ENCODE measurements at regions not wholly inside any gene's neighbourhood (a gene's known extent, or its start where the extent isn't known, plus 50 kb on each side); places are given as distances from the start of the nearest gene placed in this dataset.

- Histone ChIP-seq H3K4me3 (no peak overlapping the region), H3K27me3 (ENCODE audit: insufficient read depth, low read depth) (no peaks in the 10 kb centered on the region), H3K79me2 (ENCODE audit: low read depth) (no peaks in the 10 kb centered on the region), H3K9me2 (ENCODE audit: insufficient read depth) (no peaks in the 10 kb centered on the region), H2AFZ (no peak overlapping the region), H3K36me3 (ENCODE audit: low read depth) (no peaks in the 10 kb centered on the region), H3F3A (ENCODE audit: insufficient read depth, low read depth) (no peaks in the 10 kb centered on the region), H3K4me1 (replicated peaks; ENCODE audit: insufficient read depth) (no peaks in the 10 kb centered on the region), H3K9me3 (ENCODE audit: insufficient read depth, low read depth) (no peaks in the 10 kb centered on the region), H3K4me2 (no peak overlapping the region), H4K20me1 (ENCODE audit: insufficient read depth) (no peaks in the 10 kb centered on the region), H3K27ac (no peak overlapping the region)
- BruUV-seq (replicated peaks) = no TSS peak
- intact Hi-C loops (cut with micrococcal nuclease; ENCODE audit: unreplicated experiment) = no loop called here
- ChIA-PET CTCF (no interaction called here), POLR2A (ENCODE audit: unreplicated experiment) (no interaction called here)
- DNase-seq = no peak
- TF ChIP-seq EZH2 (IDR thresholded peaks at IDR 0.05; ENCODE audit: low read depth) (no peak), CTCF (conservative IDR thresholded peaks at IDR 0.05) (no peak)
Observed at GRCh38 chr10:125605167-125605566, 77.8 kb downstream of the TEX36 start.

- H3K9me3 ChIP-seq (ENCODE audit: insufficient read depth, low read depth) = no peaks in the 10 kb centered on the region
- H3K4me1 ChIP-seq (replicated peaks; ENCODE audit: insufficient read depth) = no peaks in the 10 kb centered on the region
- ChIA-PET CTCF (no interaction called here), POLR2A (ENCODE audit: unreplicated experiment) (no interaction called here)
- no peaks in the 10 kb centered on the region for H3K36me3 ChIP-seq (ENCODE audit: low read depth)
- intact Hi-C loops (cut with micrococcal nuclease; ENCODE audit: unreplicated experiment) = no loop called here
- no peaks in the 10 kb centered on the region for H3K9me2 ChIP-seq (ENCODE audit: insufficient read depth)
- no peak for DNase-seq
- H3K4me3 ChIP-seq = no peak overlapping the region
- H3K27ac ChIP-seq = no peak overlapping the region
- H3K79me2 ChIP-seq (ENCODE audit: low read depth) = no peaks in the 10 kb centered on the region
- H3F3A ChIP-seq (ENCODE audit: insufficient read depth, low read depth) = no peaks in the 10 kb centered on the region
- no peak overlapping the region for H2AFZ ChIP-seq
- TF ChIP-seq EZH2 (IDR thresholded peaks at IDR 0.05; ENCODE audit: low read depth) = no peak
- no peak for TF ChIP-seq CTCF (conservative IDR thresholded peaks at IDR 0.05)
- no peaks in the 10 kb centered on the region for H3K27me3 ChIP-seq (ENCODE audit: insufficient read depth, low read depth)
- no TSS peak for BruUV-seq (replicated peaks)
- H4K20me1 ChIP-seq (ENCODE audit: insufficient read depth) = no peaks in the 10 kb centered on the region
- H3K4me2 ChIP-seq = no peak overlapping the region
Observed at GRCh38 chr10:125602825-125603224, 80.1 kb downstream of the TEX36 start.

- H4K20me1 ChIP-seq (ENCODE audit: insufficient read depth) = no peaks in the 10 kb centered on the region
- no peaks in the 10 kb centered on the region for H3K79me2 ChIP-seq (ENCODE audit: low read depth)
- TF ChIP-seq CTCF (conservative IDR thresholded peaks at IDR 0.05) (no peak), EZH2 (IDR thresholded peaks at IDR 0.05; ENCODE audit: low read depth) (no peak)
- BruUV-seq (replicated peaks) = no TSS peak
- H3K4me1 ChIP-seq (replicated peaks; ENCODE audit: insufficient read depth) = no peaks in the 10 kb centered on the region
- ChIA-PET CTCF (no interaction called here), POLR2A (ENCODE audit: unreplicated experiment) (no interaction called here)
- no peak overlapping the region for H3K27ac ChIP-seq
- no peak overlapping the region for H2AFZ ChIP-seq
- H3K4me3 ChIP-seq = no peak overlapping the region
- H3K27me3 ChIP-seq (ENCODE audit: insufficient read depth, low read depth) = no peaks in the 10 kb centered on the region
- no peaks in the 10 kb centered on the region for H3K36me3 ChIP-seq (ENCODE audit: low read depth)
- no peaks in the 10 kb centered on the region for H3F3A ChIP-seq (ENCODE audit: insufficient read depth, low read depth)
- no peak overlapping the region for H3K4me2 ChIP-seq
- DNase-seq = no peak
- intact Hi-C loops (cut with micrococcal nuclease; ENCODE audit: unreplicated experiment) = no loop called here
- H3K9me3 ChIP-seq (ENCODE audit: insufficient read depth, low read depth) = peaks cover 9% of the 10 kb centered on the region
- no peaks in the 10 kb centered on the region for H3K9me2 ChIP-seq (ENCODE audit: insufficient read depth)
Observed at GRCh38 chr10:125599194-125599593, 83.8 kb downstream of the TEX36 start.
